ENCODE measurements at regions not wholly inside any gene's neighbourhood (a gene's known extent, or its start where the extent isn't known, plus 50 kb on each side); places are given as distances from the start of the nearest gene placed in this dataset.
"Not testable (repeated sequence)": the region's sequence is repeated elsewhere in the genome, so short reads cannot be mapped to it uniquely, and the experiment has no call there.

- no peak for DNase-seq (ENCODE audit: low read depth)
Observed at GRCh38 chr12:111248236-111249017, 120.5 kb downstream of the PHETA1 start.

GRCh38 chr12:111247083-111247783 is 121.7 kb downstream of the PHETA1 start:
- DNase-seq (ENCODE audit: low read depth): no peak

GRCh38 chr12:111246477-111247011 is 122.4 kb downstream of the PHETA1 start:
- no peak for DNase-seq (ENCODE audit: low read depth)

- DNase-seq (ENCODE audit: low read depth): no peak
Observed at GRCh38 chr12:111245701-111246476, 123.0 kb downstream of the PHETA1 start.

- no peak for DNase-seq (ENCODE audit: low read depth)
Observed at GRCh38 chr12:111244673-111245072, 124.2 kb downstream of the PHETA1 start.

- not testable (repeated sequence) for DNase-seq (ENCODE audit: low read depth)
Observed at GRCh38 chr12:111242817-111243216, 126.1 kb downstream of the PHETA1 start.

GRCh38 chr12:111242184-111242583 is 126.7 kb downstream of the PHETA1 start:
- no peak for DNase-seq (ENCODE audit: low read depth)

- no peak for DNase-seq (ENCODE audit: low read depth)
Observed at GRCh38 chr12:111240374-111240773, 128.5 kb downstream of the PHETA1 start.

- no peak for DNase-seq (ENCODE audit: low read depth)
Observed at GRCh38 chr12:111239235-111239634, 129.7 kb downstream of the PHETA1 start.

- DNase-seq (ENCODE audit: low read depth): no peak
Observed at GRCh38 chr12:111238075-111238734, 130.7 kb downstream of the PHETA1 start.

GRCh38 chr12:111234491-111234890 is 134.4 kb downstream of the PHETA1 start:
- DNase-seq (ENCODE audit: low read depth): not testable (repeated sequence)

GRCh38 chr12:111233786-111234185 is 135.1 kb downstream of the PHETA1 start:
- DNase-seq (ENCODE audit: low read depth): no peak

- DNase-seq (ENCODE audit: low read depth): no peak
Observed at GRCh38 chr12:111230649-111231048, 138.2 kb downstream of the PHETA1 start.

- DNase-seq (ENCODE audit: low read depth): no peak
Observed at GRCh38 chr12:111228916-111229666, 139.8 kb downstream of the PHETA1 start.

- no peak for DNase-seq (ENCODE audit: low read depth)
Observed at GRCh38 chr12:111227476-111228420, 141.1 kb downstream of the PHETA1 start.

GRCh38 chr12:111226680-111227079 is 142.2 kb downstream of the PHETA1 start:
- DNase-seq (ENCODE audit: low read depth): no peak

GRCh38 chr12:111225307-111225706 is 143.6 kb downstream of the PHETA1 start:
- no peak for DNase-seq (ENCODE audit: low read depth)

GRCh38 chr12:111224186-111225066 is 144.5 kb downstream of the PHETA1 start:
- no peak for DNase-seq (ENCODE audit: low read depth)

GRCh38 chr12:111222523-111222922 is 146.4 kb downstream of the PHETA1 start:
- no peak for DNase-seq (ENCODE audit: low read depth)

Measured in stimulated activated CD8-positive, alpha-beta memory T cell treated with anti-CD3 and anti-CD28 coated beads, Interleukin-12 subunit alpha, Interleukin-12 subunit beta, amount 100 ng/mL, for 1 hour (primary cell).